Subcutaneous abdominal adipose tissue (tissue), 5 donors: ENCODE measurements at regions not wholly inside any gene's neighbourhood (a gene's known extent, or its start where the extent isn't known, plus 50 kb on each side); places are given as distances from the start of the nearest gene placed in this dataset.

Source experiments
- H3K27ac ChIP-seq: one replicate; pipeline ENCODE4 v1.7.0; 2013; ENCODE audit warnings: low read depth, mild to moderate bottlenecking, inconsistent platforms, low read length, moderate library complexity
- H3K27me3 ChIP-seq, 5 donors: one replicate each; pipeline ENCODE4 v1.7.0; 2013; ENCODE audit warnings: low read length in 5 of 5, inconsistent platforms in 1 of 5; ENCODE audit not compliant: control insufficient read depth in 5 of 5, insufficient read depth in 4 of 5
- H3K36me3 ChIP-seq, 5 donors: one replicate each; pipeline ENCODE4 v1.7.0; 2013; ENCODE audit warnings: low read length in 5 of 5; ENCODE audit not compliant: control insufficient read depth in 5 of 5, insufficient read depth in 5 of 5
- H3K4me1 ChIP-seq, 5 donors: one replicate each; pipeline ENCODE4 v1.7.0; 2013; ENCODE audit warnings: low read length in 5 of 5, mild to moderate bottlenecking in 3 of 5, moderate library complexity in 1 of 5; ENCODE audit not compliant: control insufficient read depth in 5 of 5, insufficient read depth in 5 of 5
- H3K4me3 ChIP-seq, 5 donors: one replicate each; pipeline ENCODE4 v1.7.0; 2013; ENCODE audit warnings: low read length in 5 of 5, low read depth in 1 of 5
- H3K9ac ChIP-seq, 5 donors: one replicate each; pipeline ENCODE4 v1.7.0; 2013; ENCODE audit warnings: low read length in 5 of 5, mild to moderate bottlenecking in 4 of 5, moderate library complexity in 3 of 5
- H3K9me3 ChIP-seq, 5 donors: one replicate each; pipeline ENCODE4 v1.7.0; 2013; ENCODE audit warnings: low read length in 5 of 5; ENCODE audit not compliant: control insufficient read depth in 5 of 5
- donor health status: healthy.
- donor health status: healthy.
- donor health status: healthy.
- donor health status: healthy.
- donor health status: healthy.

- peaks cover 0 to 3% (median 0%) of the 10 kb centered on the region in 5 donors for H3K27me3 ChIP-seq
- H3K4me1 ChIP-seq: no peaks in the 10 kb centered on the region
- no peak overlapping the region for H3K27ac ChIP-seq
- H3K9me3 ChIP-seq: peaks cover 0 to 8% (median 4%) of the 10 kb centered on the region in 5 donors
- H3K9ac ChIP-seq: no peak overlapping the region
- no peaks in the 10 kb centered on the region for H3K36me3 ChIP-seq
- H3K4me3 ChIP-seq: no peak overlapping the region
Observed at GRCh38 chr1:213828867-213829266, 158.9 kb upstream of the PROX1 start.

- Histone ChIP-seq H3K9me3 (peaks cover 0 to 8% (median 4%) of the 10 kb centered on the region in 5 donors), H3K27me3 (no peaks in the 10 kb centered on the region), H3K4me1 (no peaks in the 10 kb centered on the region), H3K36me3 (no peaks in the 10 kb centered on the region), H3K27ac (no peak overlapping the region), H3K9ac (no peak overlapping the region), H3K4me3 (no peak overlapping the region)
Observed at GRCh38 chr1:213829780-213830179, 158.0 kb upstream of the PROX1 start.

GRCh38 chr1:213830371-213830770 is 157.4 kb upstream of the PROX1 start:
- no peaks in the 10 kb centered on the region for H3K36me3 ChIP-seq
- H3K9me3 ChIP-seq: peaks cover 0 to 8% (median 4%) of the 10 kb centered on the region in 5 donors
- no peaks in the 10 kb centered on the region for H3K4me1 ChIP-seq
- H3K27ac ChIP-seq: no peak overlapping the region
- no peaks in the 10 kb centered on the region for H3K27me3 ChIP-seq
- H3K4me3 ChIP-seq: no peak overlapping the region
- no peak overlapping the region for H3K9ac ChIP-seq

GRCh38 chr1:213840575-213840974 is 147.2 kb upstream of the PROX1 start:
- H3K27me3 ChIP-seq: peaks cover 0 to 4% (median 0%) of the 10 kb centered on the region in 5 donors
- H3K36me3 ChIP-seq: no peaks in the 10 kb centered on the region
- no peaks in the 10 kb centered on the region for H3K4me1 ChIP-seq
- no peak overlapping the region for H3K9ac ChIP-seq
- H3K27ac ChIP-seq: no peak overlapping the region
- H3K9me3 ChIP-seq: peaks cover 0 to 10% (median 2%) of the 10 kb centered on the region in 5 donors
- no peak overlapping the region for H3K4me3 ChIP-seq

- Histone ChIP-seq H3K36me3 (no peaks in the 10 kb centered on the region), H3K4me1 (no peaks in the 10 kb centered on the region), H3K4me3 (no peak overlapping the region)
Observed at GRCh38 chr1:213844632-213845031, 143.1 kb upstream of the PROX1 start.

GRCh38 chr1:213852107-213852506 is 135.7 kb upstream of the PROX1 start:
- Histone ChIP-seq H3K4me3 (no peak overlapping the region), H3K27ac (no peak overlapping the region), H3K36me3 (no peaks in the 10 kb centered on the region), H3K9me3 (no peaks in the 10 kb centered on the region), H3K27me3 (peaks cover 0 to 2% (median 0%) of the 10 kb centered on the region in 5 donors), H3K4me1 (no peaks in the 10 kb centered on the region), H3K9ac (no peak overlapping the region)

More at GRCh38 chr1:213844632-213845031, 143.1 kb upstream of the PROX1 start:
- no peak overlapping the region for H3K9ac ChIP-seq
- no peaks in the 10 kb centered on the region for H3K9me3 ChIP-seq
- peaks cover 0 to 6% (median 0%) of the 10 kb centered on the region in 5 donors for H3K27me3 ChIP-seq
- no peak overlapping the region for H3K27ac ChIP-seq

- no peak overlapping the region for H3K27ac ChIP-seq
- no peak overlapping the region for H3K9ac ChIP-seq
- no peaks in the 10 kb centered on the region for H3K36me3 ChIP-seq
- no peaks in the 10 kb centered on the region for H3K4me1 ChIP-seq
- H3K27me3 ChIP-seq: no peaks in the 10 kb centered on the region
- no peak overlapping the region for H3K4me3 ChIP-seq
- H3K9me3 ChIP-seq: no peaks in the 10 kb centered on the region
Observed at GRCh38 chr1:213858581-213858980, 129.2 kb upstream of the PROX1 start.

- H3K27me3 ChIP-seq: no peaks in the 10 kb centered on the region
- no peaks in the 10 kb centered on the region for H3K4me1 ChIP-seq
- H3K9ac ChIP-seq: no peak overlapping the region
- H3K36me3 ChIP-seq: no peaks in the 10 kb centered on the region
- H3K27ac ChIP-seq: no peak overlapping the region
- H3K9me3 ChIP-seq: no peaks in the 10 kb centered on the region
- no peak overlapping the region for H3K4me3 ChIP-seq
Observed at GRCh38 chr1:213861841-213862240, 125.9 kb upstream of the PROX1 start.

GRCh38 chr1:213864091-213864490 is 123.7 kb upstream of the PROX1 start:
- no peaks in the 10 kb centered on the region for H3K27me3 ChIP-seq
- H3K9me3 ChIP-seq: no peaks in the 10 kb centered on the region
- no peak overlapping the region for H3K9ac ChIP-seq
- H3K4me1 ChIP-seq: peaks cover 0 to 3% (median 0%) of the 10 kb centered on the region in 5 donors
- H3K36me3 ChIP-seq: no peaks in the 10 kb centered on the region
- no peak overlapping the region for H3K4me3 ChIP-seq
- H3K27ac ChIP-seq: no peak overlapping the region

GRCh38 chr1:213868482-213868881 is 119.3 kb upstream of the PROX1 start:
- no peak overlapping the region for H3K4me3 ChIP-seq
- H3K9me3 ChIP-seq: no peaks in the 10 kb centered on the region
- H3K9ac ChIP-seq: no peak overlapping the region
- H3K36me3 ChIP-seq: no peaks in the 10 kb centered on the region
- no peaks in the 10 kb centered on the region for H3K27me3 ChIP-seq
- H3K27ac ChIP-seq: no peak overlapping the region
- H3K4me1 ChIP-seq: peaks cover 0 to 3% (median 0%) of the 10 kb centered on the region in 5 donors

GRCh38 chr1:213871179-213871578 is 116.6 kb upstream of the PROX1 start:
- Histone ChIP-seq H3K9me3 (no peaks in the 10 kb centered on the region), H3K9ac (no peak overlapping the region), H3K27me3 (peaks cover 0 to 2% (median 0%) of the 10 kb centered on the region in 5 donors), H3K36me3 (no peaks in the 10 kb centered on the region), H3K4me1 (peaks cover 0 to 3% (median 0%) of the 10 kb centered on the region in 5 donors), H3K4me3 (no peak overlapping the region), H3K27ac (no peak overlapping the region)
